RCC 7860 (cell line): ENCODE measurements at regions not wholly inside any gene's neighbourhood (a gene's known extent, or its start where the extent isn't known, plus 50 kb on each side); places are given as distances from the start of the nearest gene placed in this dataset.

ENCODE experiments used
- DNase-seq: peaks from one replicate; pipeline ENCODE4 v3.0.0-alpha.2; 2015; ENCODE audit warnings: low spot score
- FAIRE-seq: peaks from 2 replicates; lab custom pipeline; 2012; peaks lifted over from hg19 to GRCh38; lab: Jason Lieb, UNC

DNA sequence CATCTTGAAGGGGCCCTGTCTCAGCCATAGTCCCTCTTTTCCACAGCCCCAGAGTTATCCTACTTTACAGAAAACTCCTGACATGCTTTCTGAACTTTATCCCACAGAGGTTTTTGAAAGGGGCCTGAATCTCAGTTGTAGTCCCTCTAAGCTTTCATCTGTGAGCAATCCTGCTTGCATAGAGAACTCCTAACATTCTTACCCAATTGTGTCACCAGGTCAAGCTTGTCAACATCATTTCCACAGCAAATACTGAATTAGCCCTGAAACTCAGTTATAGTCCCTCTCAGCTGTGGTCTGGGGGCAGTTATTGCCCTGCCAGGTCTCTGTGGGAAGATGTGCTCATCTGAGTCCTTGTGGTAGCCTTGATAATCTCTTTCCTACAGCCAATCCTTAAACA lies 2190.3 kb upstream of the PCDH20 start:
- no peak for DNase-seq
- FAIRE-seq, result no peak

DNA sequence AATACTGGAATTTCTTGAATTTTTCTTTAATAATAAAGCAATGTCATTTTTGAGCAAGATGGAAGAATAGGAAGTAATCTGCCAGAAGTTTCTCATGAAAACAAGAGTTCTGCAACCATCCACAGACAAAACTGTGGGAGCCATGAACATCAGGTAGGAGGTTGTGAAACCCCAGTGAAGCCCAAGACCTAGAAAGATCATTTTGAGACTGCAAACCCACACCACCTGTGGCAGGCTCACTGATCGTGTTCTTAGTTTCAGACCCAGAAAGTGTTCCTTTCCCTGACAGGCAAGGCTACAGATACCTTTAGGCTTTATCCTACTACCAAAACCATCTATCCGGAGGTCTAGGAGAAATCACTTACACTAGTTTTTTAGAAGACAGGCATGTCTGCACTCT lies 2189.8 kb upstream of the PCDH20 start:
- FAIRE-seq, result no peak

GRCh38 chr13:63595811-63596210 lies 2180.2 kb upstream of the PCDH20 start:
- no peak for DNase-seq
- no peak for FAIRE-seq

More for the DNA sequence above, 2189.8 kb upstream of the PCDH20 start:
- no peak for DNase-seq

GRCh38 chr13:63586467-63586866 lies 2170.8 kb upstream of the PCDH20 start:
- no peak for DNase-seq
- FAIRE-seq, result no peak

- FAIRE-seq (no peak), DNase-seq (no peak)
Observed at GRCh38 chr13:63578796-63579195, 2163.1 kb upstream of the PCDH20 start.

GRCh38 chr13:63567031-63567430 lies 2151.4 kb upstream of the PCDH20 start:
- FAIRE-seq, result no peak
- DNase-seq, result no peak

DNA sequence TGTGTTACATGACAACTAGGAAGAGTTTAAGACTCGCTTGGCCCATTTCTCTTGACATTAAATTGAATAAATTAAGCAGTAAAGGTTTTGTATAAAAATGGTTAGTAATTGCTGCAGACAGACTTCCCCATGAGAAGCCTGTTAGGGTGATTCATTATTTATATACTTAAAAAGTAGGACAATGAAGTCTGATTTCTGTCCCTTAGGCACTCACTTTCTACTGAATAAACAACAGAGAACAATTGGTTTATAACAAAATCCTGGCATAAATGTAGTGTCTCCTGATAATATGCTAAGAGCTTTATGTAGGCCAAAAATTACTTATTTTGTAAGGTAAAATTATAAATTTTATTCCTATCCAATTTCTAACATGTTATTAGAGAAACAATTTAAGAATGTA lies 2138.5 kb upstream of the PCDH20 start:
- no peak for FAIRE-seq
- DNase-seq, result no peak

DNA sequence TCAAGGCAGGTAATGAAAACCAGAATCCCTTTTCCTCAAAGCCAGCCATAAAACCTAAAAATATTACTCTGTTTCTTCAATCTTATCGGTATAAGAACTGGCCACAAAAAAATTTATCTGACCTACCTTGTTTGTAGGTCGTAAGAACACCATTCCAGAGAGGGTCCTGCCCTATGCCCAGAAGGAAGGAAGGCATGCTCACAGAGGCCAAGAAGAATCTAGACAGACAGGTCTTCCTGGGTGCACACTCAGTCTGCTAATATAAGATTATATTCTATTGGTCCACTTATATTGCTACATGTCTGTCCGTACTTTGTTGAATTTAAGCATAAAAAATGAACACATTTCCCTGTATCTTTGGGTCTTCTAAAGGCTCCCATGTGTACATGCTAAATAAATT lies 2136.1 kb upstream of the PCDH20 start:
- no peak for FAIRE-seq
- no peak for DNase-seq

GRCh38 chr13:63546524-63546923 lies 2130.9 kb upstream of the PCDH20 start:
- DNase-seq, result no peak
- FAIRE-seq, result no peak

- no peak for FAIRE-seq
- DNase-seq, result no peak
Observed at GRCh38 chr13:63542770-63543169, 2127.1 kb upstream of the PCDH20 start.

DNA sequence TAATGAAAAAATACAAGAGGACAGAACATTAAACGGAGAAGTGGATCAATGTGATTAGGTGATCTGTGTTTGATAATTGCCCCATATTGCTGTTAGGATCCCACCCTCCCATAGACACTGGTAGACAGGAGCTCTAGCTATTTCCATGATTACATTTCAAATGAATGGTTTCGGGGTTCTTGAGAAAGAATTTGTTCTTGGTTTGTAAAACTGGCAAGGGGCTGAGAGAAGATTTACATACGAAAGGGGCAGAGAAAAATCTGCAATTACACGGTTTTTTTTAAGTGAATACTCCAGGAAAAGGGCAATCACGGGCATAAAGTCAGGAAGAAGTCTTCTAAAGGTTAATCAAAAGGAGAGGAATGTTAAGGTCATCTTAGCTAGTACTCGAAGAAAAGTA lies 2125.7 kb upstream of the PCDH20 start:
- FAIRE-seq (no peak), DNase-seq (no peak)

DNA sequence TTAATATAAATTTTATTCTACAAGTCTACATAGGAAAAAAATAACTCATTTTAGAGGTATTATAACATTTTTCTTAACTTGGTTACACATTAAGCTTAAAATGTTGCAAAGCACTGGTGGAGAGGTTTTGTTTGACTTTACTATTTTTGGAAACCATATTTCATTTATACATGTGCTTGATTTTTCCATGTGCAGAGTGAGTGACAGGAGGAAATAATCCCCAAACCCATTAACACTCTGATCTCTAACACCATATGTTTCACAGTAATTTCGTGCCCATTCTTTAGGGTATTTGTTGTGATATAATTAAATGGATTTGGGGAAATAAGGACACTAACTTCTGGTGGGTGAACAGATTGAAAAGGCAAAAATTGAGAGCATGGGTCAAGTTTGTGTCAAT lies 2124.4 kb upstream of the PCDH20 start:
- FAIRE-seq, result no peak
- no peak for DNase-seq

GRCh38 chr13:63517371-63517770 lies 2101.7 kb upstream of the PCDH20 start:
- DNase-seq (no peak), FAIRE-seq (no peak)

DNA sequence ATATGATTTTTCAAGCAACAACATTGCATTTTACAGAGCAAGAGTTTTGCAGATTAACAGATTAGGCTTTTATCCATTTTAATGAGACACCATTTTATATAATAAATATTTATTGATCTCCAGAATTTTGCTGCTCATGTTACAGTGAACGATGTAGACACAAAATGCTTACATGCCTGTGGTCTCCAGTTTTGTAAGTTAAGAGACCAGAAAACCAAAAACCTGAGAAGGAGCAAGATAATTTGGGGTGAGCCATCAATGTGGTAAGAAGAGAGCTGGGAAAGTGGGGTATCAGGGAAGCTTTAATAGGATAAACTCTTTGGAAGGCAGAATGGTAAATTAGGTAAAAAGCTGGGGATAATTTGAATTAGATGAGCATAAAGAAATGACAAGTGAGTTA lies 2100.5 kb upstream of the PCDH20 start:
- FAIRE-seq, result no peak
- DNase-seq, result no peak

- DNase-seq (no peak), FAIRE-seq (no peak)
Observed at GRCh38 chr13:63514886-63515285, 2099.2 kb upstream of the PCDH20 start.

DNA sequence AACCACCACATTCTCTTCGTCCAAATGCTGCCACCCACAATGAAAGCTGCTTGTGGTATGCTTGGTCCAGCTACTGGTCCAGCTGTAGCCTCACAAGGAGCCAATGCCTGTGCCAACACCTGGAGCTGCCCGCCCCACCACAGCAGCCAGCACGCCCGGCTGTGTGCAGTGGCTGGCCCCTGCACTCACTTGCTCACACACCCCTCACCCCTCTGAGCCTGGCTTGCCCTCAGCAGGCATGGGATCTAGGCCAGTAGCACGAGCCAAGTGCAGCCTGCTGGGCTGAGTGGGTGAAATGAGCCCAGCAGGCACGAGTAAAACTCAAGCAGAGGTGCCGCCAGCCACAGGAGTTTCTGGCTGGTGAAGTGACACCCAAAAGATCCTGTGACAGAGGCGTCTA lies 2096.4 kb upstream of the PCDH20 start:
- DNase-seq (no peak), FAIRE-seq (no peak)

DNA sequence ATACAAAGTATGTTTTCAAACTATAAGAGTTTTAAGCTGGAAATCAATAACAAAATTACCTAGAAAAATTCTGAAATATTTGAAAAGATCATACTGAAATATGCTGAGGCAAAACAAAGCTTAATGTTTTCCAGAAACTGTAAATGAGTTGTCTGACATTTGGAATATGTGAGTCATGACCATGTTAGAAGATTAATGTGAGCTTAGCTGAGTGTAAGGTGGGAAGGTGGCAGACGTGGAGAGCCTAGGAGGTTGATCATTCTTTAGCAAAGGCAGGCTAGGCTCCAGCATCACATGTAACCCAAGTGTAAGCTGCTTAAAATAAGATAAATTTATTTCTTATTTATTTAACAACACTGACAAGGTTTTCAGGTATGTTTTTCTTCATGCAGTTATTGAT lies 2086.1 kb upstream of the PCDH20 start:
- FAIRE-seq (peak; percentile 83), DNase-seq (peak; percentile 30)

DNA sequence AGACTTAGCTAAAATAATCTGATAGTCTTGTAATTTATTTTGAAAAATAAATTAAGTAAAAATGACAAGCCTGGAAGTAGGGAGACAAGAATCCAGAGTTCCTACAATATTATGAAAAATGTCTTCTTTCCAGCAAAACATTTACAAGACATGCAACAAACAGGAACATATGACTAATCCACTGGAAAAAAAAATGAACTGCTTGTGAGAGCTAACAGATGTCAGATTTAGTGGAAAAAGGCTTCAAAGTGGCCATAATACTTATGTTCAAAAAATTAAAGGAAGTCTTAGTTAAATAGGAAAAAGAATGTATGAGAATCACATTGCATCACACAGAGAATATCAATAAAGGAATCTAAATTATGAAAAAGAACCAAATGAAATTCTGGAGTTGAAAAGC lies 2082.0 kb upstream of the PCDH20 start:
- FAIRE-seq (no peak), DNase-seq (no peak)

DNA sequence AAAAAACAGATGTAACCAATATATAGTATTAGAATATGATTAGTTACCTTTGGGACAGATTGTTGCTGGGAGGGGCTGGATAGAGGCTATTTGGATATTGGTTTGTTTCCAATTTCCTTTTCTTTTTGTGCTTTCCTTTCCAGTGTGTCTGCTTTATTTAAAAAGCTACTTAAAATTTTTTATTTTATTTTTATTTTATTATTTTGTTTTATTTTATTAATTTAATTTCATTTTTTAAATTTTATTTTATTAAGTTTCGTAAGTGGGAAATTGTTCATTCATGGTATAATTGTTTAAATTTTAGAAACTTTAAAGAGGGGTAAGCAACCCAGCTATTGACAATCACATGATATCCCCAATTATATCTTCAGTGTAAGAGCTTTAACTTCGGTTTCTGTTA lies 2077.0 kb upstream of the PCDH20 start:
- no peak for DNase-seq
- FAIRE-seq, result no peak

GRCh38 chr13:63490149-63490548 lies 2074.5 kb upstream of the PCDH20 start:
- FAIRE-seq, result no peak
- DNase-seq, result no peak

- DNase-seq (no peak), FAIRE-seq (no peak)
Observed at GRCh38 chr13:63481334-63481733, 2065.7 kb upstream of the PCDH20 start.

GRCh38 chr13:63472711-63473110 lies 2057.1 kb upstream of the PCDH20 start:
- FAIRE-seq (no peak), DNase-seq (no peak)

- DNase-seq, result no peak
- FAIRE-seq, result no peak
Observed at GRCh38 chr13:63463782-63464610, 2048.3 kb upstream of the PCDH20 start.
